Epithelial cell of proximal tubule (primary cell): ENCODE measurements at regions not wholly inside any gene's neighbourhood (a gene's known extent, or its start where the extent isn't known, plus 50 kb on each side); places are given as distances from the start of the nearest gene placed in this dataset.
A peak's percentile ranks its signal among the peaks of the same experiment; 100 is the strongest.

Experiments
- DNase-seq: peaks from one replicate; pipeline ENCODE4 v3.0.0-alpha.2; 2011; ENCODE audit warnings: low read depth
- H3K4me3 ChIP-seq: 2 replicates; pipeline ENCODE4 v1.5.1; 2011; ENCODE audit warnings: low read depth, mild to moderate bottlenecking, low read length
- CTCF ChIP-seq: conservative IDR thresholded peaks from 2 replicates; pipeline ENCODE4 v1.5.1; 2012; ENCODE audit warnings: low read depth, mild to moderate bottlenecking, low read length

- no peak for DNase-seq
- no peak overlapping the region for H3K4me3 ChIP-seq
- TF ChIP-seq CTCF: no peak
These were observed 212.6 kb downstream of the SNX19 start for GRCh38 chr11:130703489-130704190.

- H3K4me3 ChIP-seq: no peak overlapping the region
- TF ChIP-seq CTCF: no peak
- DNase-seq: no peak
These were observed 210.4 kb downstream of the SNX19 start for GRCh38 chr11:130705670-130706421.

GRCh38 chr11:130706572-130706971 is 209.7 kb downstream of the SNX19 start:
- no peak for TF ChIP-seq CTCF
- no peak overlapping the region for H3K4me3 ChIP-seq
- no peak for DNase-seq

- DNase-seq: no peak
- TF ChIP-seq CTCF: no peak
- H3K4me3 ChIP-seq: no peak overlapping the region
These were observed 209.1 kb downstream of the SNX19 start for GRCh38 chr11:130707217-130707616.

GRCh38 chr11:130709531-130709930 is 206.7 kb downstream of the SNX19 start:
- no peak for TF ChIP-seq CTCF
- no peak for DNase-seq
- H3K4me3 ChIP-seq: no peak overlapping the region

- DNase-seq: peak; percentile 64
- no peak for TF ChIP-seq CTCF
- no peak overlapping the region for H3K4me3 ChIP-seq
These were observed 206.3 kb downstream of the SNX19 start for GRCh38 chr11:130710021-130710420.
